Stimulated activated CD4-positive, alpha-beta T cell treated with anti-CD3 and anti-CD28 coated beads, Interleukin-2, amount 100 ng/mL, for 48 hours (primary cell): ENCODE measurements at regions not wholly inside any gene's neighbourhood (a gene's known extent, or its start where the extent isn't known, plus 50 kb on each side); places are given as distances from the start of the nearest gene placed in this dataset.
"Not testable (repeated sequence)": the region's sequence is repeated elsewhere in the genome, so short reads cannot be mapped to it uniquely, and the experiment has no call there.

Experiments
- DNase-seq, 2 donors: peaks; one replicate each; pipeline ENCODE4 v3.0.0-alpha.2; 2020

DNA sequence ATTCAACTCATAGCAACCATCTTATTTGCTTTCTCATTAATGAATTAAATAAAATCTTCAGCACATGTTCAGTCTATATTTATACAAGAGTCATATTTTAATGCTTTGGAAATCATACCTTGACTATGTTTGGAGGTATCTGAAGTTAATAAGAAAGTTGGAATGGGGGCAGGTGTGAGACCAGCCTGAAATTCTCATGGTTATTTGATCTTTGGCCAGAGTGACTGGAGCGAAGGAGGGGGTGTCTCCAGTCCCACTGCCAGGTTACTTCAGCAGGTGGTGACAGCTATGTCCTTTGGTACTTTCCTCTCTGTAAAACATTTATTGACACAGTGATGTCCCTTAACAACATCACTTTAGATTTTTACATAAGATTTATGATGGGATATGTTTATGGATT is 318.1 kb upstream of the SGCD start:
- no peak for DNase-seq

DNA sequence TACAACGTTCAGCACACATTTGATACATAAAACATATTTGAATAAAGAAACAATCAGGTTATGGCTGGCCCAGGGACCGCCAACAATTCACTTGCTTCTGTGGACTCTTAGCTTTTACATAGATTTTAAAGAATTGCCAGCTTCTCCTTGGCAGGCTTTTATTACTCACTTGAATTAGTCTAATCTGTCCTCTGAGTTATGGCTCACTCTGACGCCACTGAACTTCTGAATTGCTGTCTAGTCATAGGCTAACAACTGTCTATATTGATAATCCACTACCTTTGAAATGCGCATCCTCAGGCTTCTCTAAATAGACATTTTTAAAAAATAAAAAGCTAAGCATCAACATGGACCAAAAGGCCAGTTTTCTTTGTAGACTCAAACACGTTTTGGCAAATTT is 317.4 kb upstream of the SGCD start:
- DNase-seq = no peak

DNA sequence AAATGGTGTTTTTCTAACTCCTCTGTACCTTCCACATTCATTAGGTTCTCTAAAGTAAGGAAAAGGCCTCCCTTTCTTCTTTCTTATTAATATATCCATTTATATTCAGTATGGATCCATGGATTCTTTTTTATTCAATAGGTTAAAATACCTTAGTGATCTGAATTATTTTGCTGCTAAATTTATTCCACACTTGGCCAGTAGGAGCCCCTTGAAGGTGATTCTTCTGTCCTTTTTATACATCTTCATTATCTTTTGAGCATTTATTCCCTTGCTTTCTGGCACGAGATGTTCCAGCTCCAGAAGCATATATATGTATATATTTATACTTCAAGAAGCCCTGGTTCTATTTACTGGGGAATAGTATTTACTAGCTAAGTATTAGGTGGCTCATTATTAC is 311.8 kb upstream of the SGCD start:
- DNase-seq = no peak

DNA sequence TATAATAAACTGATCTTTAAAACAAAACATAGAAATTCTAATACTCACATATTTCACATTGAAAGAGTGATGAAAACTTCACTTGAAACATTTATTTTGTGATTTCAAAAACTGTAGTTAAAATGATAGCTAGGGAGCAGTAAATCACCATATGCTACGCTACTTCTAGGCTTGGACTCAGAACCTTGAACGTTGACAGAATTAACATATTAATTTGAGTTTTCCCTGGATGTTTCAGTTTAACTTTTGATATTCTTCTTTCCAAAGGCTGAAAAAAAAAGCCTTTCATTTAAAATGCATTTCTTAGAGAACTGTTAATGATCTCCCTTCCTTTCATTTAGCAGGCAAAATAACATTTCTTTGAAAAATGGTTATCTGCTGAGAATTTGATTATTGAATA is 307.8 kb upstream of the SGCD start:
- no peak for DNase-seq

- DNase-seq = no peak
Observed at GRCh38 chr5:156019571-156020180, 307.3 kb upstream of the SGCD start.

- no peak for DNase-seq
Observed at GRCh38 chr5:156020647-156021046, 306.3 kb upstream of the SGCD start.

DNA sequence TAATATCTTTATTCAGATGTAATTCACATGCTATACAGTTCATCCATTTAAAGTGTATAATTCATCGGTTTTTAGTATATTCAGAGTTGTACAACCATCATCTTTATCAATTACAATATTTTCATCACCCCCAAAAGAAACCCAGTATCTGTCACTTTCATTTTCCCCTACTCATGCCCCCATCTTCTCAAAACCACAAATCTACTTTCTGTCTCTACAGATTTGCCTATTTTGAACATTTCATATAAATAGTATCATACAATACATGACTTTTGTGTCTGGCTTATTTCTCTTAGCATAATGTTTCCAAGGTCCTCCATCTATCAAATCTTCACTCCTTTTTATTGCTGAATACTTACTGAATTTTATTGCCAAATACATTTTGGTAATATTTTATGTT is 305.1 kb upstream of the SGCD start:
- DNase-seq = no peak

DNA sequence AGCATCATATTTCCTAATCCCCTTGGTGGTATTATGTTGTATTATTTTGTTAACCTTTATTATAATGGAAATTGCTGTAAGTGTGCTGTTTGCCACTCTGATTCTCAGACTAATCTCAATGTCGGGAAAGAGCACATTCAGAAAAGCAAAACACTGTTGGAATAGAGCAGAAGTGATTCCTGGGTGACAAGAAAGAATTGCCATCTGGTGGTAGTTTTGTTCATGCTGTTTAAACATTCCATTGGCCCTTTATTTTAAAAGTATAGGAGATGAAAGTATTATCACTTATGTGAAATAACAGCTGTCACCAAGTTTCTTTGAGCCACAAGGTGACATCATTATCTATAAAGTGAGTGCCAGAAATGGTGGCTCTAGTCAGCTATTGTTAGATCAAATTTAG is 301.3 kb upstream of the SGCD start:
- DNase-seq = no peak

- DNase-seq = no peak
Observed at GRCh38 chr5:156031181-156031580, 295.8 kb upstream of the SGCD start.

DNA sequence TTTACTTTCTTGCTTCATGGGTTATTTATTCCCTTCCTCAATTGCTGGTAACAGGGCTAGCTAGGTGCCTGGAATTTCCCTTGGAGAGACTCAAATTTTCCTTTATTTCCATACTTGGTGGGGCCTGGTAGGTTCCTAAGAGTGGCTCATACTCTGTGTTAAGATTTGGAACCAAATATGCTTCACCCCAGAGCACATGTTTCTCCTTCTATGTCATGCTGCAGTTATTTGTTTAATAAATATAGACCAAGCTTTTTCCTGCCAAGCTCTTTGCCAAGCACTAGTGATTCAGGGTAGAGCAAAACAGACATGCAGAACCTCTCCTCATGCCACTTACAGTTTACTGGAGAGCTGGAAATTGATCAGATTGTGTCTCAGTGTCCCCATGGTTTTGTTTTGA is 290.3 kb upstream of the SGCD start:
- no peak for DNase-seq

DNA sequence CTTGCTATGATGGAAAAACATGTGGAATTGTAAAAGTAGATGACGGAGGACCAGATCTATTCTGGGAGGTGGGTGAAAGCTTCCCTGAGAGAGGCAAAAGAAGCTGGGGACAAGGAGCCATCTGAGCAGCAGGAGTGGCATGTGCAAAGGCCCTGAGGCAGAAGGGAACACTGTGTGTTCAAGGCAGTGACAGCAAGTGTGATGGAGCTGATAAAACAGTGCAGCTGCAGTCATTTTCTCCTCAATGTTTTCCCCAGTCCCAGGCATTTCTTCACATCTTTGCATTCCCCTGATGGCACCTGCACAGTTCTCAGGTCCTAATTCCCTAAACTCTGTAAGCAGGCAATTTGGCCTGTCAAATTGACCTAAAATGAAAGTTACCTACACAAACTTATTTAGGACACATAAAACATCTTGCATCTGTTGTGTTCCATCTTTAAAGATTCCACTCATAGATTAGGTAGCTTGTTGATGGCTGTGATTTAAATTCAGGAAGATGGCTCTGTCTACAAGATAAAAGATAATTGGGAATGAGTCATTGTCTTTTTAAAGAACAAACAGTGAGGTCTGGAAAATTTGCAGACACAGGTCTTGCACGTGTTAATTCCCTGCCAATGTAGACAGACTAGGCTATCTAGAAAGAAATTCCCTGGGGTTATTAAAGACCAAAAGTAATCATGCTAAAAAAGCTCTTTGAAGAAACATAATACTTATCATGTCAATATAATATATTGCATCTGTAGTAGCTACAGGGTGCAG is 289.6 kb upstream of the SGCD start:
- DNase-seq = no peak

- DNase-seq = no peak
Observed at GRCh38 chr5:156042726-156043125, 284.2 kb upstream of the SGCD start.

DNA sequence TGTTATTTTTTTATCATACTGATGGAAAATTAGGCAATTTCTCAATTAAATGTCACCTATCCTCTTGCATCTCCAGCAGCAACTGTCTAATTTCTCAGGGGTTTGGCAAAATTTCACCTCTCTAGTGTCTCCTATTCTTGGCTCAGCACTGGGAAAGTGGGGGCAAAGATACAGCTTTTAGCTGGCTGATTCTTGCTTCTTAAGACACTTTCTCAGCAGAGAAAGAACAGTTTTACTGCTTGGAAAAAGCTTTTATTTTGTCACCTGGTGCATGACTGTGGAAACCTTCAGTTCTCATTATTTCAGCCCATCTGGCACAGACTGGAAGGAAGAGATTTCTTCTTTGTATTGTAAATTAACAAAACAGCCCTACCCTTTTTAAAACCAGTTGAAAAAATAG is 283.6 kb upstream of the SGCD start:
- no peak for DNase-seq

GRCh38 chr5:156051972-156052371 is 275.0 kb upstream of the SGCD start:
- no peak for DNase-seq

- DNase-seq = no peak
Observed at GRCh38 chr5:156052656-156053055, 274.3 kb upstream of the SGCD start.

- no peak for DNase-seq
Observed at GRCh38 chr5:156053056-156053455, 273.9 kb upstream of the SGCD start.

- no peak for DNase-seq
Observed at GRCh38 chr5:156076912-156077311, 250.1 kb upstream of the SGCD start.

- DNase-seq = no peak
Observed at GRCh38 chr5:156087577-156088110, 239.3 kb upstream of the SGCD start.

- DNase-seq = not testable (repeated sequence)
Observed at GRCh38 chr5:156089955-156090940, 236.7 kb upstream of the SGCD start.

DNA sequence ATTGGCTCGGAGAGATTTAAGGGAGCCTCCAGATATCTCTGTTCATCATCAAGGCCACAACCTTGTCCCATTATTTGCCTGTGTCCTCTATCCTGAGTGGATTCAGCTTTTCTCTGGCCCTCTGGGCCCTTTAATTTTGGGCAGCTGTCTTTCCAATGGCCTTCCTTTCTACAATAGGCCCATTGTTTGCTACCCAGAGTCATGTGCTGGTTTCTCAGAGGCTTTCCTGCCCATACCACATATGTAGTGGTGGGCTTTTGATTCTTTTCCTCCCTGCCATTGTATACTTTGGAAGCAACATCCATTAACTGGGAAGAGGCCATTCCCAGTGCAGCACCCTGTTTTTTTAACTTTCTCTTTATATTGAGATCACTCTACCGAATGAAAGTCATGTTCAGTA is 233.9 kb upstream of the SGCD start:
- DNase-seq = no peak

- DNase-seq = no peak
Observed at GRCh38 chr5:156094001-156094400, 233.0 kb upstream of the SGCD start.

DNA sequence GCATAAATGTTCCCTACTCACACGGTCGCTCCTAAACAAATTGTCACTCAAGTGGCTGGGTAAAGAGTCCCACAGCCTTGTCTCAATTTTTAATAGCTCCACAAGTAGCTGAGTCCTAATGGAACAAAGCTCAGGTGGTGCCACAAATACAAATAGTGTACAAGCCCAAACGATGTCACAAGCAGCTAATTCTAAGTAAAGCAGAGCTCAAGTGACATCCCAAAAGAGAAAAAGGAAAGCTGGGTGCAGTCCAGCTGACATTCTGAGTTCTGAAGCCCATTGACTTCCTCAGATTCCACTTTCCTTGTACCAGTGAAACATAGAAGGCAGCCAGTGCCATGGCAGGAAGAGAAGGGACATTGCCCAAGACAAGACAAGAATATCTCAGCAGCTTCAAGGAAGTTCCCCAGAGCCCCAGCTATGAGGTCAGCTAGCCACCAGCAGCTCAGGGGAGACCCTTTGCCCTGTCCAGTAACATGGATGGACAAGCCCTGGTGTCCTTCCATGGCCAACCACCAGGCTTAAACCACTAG is 231.2 kb upstream of the SGCD start:
- no peak for DNase-seq

- no peak for DNase-seq
Observed at GRCh38 chr5:156096259-156096658, 230.7 kb upstream of the SGCD start.
